HG03097 (cell line): ENCODE measurements at regions not wholly inside any gene's neighbourhood (a gene's known extent, or its start where the extent isn't known, plus 50 kb on each side); places are given as distances from the start of the nearest gene placed in this dataset.

ENCODE experiments used
- ATAC-seq: cut with Tn5 transposase; IDR thresholded peaks from one replicate; pipeline ENCODE4 v1.9.1; 2021; ENCODE audit not compliant: unreplicated experiment, low FRiP score

DNA sequence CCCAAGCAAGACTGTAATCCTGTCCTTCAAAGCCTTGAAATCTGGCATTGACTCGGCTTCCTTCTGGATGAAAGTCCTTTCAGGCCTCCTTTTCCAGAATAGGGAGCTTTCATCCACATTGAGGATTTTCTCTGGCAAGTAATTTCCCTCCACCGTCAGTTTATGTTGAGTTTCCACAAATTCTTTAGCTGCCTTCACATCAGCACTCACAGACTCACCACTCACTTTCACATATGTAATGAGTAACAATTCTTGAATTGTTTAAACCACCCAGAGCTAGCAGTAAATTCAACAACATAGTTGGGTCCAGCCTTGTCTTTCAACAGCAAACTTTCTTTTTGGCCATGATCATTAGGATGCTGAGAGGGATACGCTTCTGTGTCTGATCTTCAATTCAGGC is 84.3 kb upstream of the PRDM11 start:
- no peak for ATAC-seq

GRCh38 chr11:45062974-45063635 is 83.3 kb upstream of the PRDM11 start:
- ATAC-seq: no peak

- no peak for ATAC-seq
Measured at GRCh38 chr11:45063669-45064068, 82.8 kb upstream of the PRDM11 start.

DNA sequence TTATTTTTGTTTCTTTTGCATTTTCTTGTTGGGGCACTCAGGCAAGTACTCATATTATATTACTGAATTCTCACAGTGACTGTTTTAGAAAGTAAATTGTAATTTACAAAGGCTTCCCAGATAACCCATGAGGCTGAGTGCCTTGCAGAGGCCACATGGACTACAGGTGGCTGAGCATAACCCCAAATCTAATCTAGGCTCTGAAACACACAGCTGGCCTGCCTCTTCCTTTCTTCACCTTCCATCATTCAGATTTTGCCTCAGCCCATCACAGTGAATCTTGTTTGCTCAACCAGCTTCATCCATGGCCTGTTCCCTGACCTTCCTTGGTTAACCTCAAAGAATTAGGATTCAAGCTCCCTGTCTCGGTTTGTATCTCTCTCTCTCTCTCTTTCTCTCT is 78.5 kb upstream of the PRDM11 start:
- ATAC-seq: no peak

DNA sequence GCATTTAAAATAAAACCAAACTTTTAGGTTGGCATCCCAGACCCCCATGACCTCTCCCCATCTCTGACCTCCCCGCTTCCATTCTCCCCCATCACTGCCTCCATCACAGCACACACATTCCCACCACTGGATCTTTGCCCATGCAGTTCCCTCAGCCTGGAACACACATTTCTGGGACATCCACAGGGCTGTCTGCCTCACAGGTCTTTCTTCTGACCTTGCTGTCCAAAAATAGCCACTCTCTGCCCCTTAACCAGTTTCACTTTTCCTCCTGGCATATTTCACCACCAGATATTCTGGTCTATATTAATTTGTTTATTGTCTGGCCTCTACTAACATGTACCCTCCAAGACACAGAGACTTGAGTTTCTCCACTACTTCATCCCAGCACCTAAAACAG is 75.2 kb upstream of the PRDM11 start:
- no peak for ATAC-seq

DNA sequence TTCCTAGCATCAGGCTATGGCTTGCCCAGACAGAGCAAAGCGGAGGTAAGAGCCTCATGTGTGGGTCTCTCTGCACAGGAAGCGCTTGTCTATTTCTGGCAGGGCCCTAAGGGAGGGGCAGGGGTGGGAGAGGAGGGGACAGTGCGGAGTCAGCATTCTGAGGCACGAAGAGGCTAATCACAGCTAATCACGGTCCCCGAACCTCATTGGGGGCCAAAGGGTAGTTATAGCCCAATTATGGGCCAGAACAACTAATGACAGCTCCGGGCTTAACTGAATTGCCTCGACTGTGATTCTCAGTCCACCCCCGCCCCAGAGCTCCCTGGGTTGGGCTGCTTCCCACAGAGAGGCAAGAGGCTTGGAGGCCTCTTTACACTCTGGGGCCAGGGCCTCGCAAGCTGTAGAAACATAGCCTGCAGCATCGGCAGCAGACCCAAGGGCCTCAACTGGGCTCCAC is 72.7 kb upstream of the PRDM11 start:
- no peak for ATAC-seq

- ATAC-seq: no peak
Measured at GRCh38 chr11:45075519-45075918, 70.9 kb upstream of the PRDM11 start.

- no peak for ATAC-seq
Measured at GRCh38 chr11:45075952-45076351, 70.5 kb upstream of the PRDM11 start.

GRCh38 chr11:45076761-45077160 is 69.7 kb upstream of the PRDM11 start:
- no peak for ATAC-seq

DNA sequence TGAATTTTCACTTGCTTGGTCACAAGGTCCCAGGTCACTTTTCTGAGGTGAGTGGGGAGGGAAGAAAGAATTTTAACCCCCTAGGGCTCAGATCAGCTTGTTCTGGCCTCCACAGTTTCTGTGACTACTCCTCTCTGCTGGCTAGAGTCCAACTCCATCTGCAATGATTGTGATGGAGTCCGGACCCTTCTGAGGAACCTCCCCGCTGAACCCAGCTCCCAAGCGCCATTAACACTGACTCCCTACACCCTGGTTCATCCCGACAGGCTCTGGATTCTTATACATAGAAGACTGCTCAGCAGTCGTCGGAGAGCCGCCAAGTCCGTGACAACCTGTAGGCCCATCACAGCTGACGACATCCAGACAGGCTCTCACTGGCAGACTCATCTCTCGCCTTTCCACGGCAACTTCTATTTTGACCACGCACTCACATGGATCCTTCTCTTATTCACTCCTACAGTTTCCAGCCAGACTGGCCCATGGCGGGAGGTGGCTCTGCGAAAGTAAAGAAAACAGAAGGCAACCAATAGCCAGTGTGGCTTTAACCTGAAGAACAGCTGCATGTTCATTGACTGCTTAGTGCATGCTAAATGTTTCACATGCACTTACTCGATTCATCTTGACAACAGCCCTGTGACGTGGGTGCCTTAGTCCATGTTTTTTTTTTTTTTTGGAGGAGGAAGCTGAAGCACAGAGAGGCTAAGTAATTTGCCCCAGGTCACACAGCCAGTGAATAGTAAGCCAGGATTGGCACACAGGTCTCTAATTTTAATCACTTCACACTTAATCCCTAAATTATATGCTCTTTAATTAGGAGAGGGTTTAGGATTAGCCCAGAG is 68.0 kb upstream of the PRDM11 start:
- no peak for ATAC-seq

- ATAC-seq: no peak
Measured at GRCh38 chr11:45079075-45079444, 67.4 kb upstream of the PRDM11 start.

DNA sequence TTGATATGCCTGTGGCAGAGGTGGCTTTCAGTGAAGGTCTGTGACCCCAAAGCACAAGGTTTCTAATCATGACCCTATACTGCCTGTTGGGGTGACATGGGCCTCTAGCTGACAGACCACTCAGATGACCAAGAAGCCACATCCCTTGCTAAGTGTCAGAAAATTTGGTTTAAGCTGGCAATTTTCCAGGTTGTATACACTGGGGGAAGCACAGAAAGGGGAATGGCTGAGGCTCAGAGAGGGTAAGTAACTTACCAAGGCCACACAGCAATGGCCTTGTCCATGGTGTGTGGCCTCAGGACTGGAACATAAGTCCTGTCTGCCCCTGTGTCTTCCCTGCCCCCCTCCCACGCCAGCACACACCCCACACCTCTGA is 66.9 kb upstream of the PRDM11 start:
- no peak for ATAC-seq

DNA sequence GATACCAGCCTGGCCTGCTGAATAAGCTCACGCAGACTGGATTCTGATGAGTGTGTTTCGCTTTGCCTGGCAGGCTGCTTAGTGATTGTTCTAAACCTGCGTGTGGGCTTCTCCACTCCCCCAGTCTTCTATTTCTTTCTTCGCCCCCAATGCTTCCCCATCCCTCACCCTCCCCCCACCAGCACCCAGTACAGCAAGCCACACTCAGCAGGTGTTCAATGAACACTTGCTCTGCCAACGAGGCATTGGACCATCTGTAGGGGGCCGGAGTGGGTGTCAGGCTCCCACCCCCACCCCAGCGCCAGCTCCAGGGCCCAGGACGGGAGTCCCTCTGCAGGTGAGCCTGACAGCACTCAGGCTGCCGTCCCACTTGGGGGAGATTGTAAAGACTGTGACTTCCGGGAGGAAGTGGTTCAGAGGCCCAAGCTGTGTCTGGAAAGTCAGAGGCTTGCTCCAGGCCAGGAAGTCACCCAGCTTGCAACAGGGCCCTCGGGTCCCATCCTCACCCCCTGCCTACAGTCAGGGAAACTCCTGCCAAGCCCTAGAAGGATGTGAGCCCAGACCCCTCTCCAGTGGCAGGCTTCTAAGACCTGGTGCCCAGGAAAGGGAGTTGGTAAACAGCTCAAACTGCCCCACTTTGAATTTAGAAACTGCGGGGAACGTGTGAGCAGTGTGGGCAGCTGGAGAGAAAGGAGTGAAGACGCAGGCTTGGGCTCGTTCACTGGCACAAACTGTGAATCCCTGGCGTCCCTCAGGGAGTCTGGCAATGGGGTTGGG is 66.3 kb upstream of the PRDM11 start:
- peak; percentile 64 for ATAC-seq

DNA sequence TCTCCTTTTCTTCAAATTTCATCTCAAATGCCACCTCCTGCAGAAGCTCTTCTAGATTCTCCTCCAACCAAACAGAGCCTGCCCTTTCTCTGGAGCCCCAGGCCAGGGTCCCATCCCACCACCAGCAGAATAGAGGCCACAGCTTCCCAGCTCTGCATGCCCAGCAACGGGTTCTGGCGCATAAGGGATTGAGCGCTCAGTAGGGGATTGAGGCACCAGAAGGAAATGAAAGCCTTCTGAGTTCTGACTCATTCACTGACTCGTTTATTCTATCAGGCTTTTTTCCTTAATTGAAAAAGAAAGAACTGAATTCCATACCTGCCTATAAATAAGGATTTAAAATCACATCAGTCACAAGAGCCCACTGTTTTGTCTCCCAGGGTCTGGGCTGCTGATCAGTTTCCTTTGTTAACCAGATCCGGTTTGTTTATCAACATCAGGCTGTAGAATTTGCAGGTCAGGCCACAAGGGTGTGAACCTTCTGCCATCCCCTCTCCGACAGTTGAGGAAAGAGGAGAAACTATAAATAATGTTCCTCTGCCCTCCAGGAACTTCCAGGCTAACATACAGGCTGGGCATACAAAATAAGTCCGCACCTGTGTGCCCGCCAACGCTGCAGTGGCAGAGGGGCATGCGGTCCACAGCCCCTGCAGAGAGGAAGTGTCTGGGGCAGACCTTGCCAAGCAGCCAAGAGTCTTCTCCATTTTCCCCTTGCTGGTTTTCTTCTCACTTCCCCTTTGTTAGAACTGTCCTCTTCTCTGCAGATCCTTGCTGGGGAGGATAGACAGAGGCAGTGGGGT is 63.5 kb upstream of the PRDM11 start:
- ATAC-seq: no peak

GRCh38 chr11:45083544-45084087 is 62.8 kb upstream of the PRDM11 start:
- ATAC-seq: no peak

DNA sequence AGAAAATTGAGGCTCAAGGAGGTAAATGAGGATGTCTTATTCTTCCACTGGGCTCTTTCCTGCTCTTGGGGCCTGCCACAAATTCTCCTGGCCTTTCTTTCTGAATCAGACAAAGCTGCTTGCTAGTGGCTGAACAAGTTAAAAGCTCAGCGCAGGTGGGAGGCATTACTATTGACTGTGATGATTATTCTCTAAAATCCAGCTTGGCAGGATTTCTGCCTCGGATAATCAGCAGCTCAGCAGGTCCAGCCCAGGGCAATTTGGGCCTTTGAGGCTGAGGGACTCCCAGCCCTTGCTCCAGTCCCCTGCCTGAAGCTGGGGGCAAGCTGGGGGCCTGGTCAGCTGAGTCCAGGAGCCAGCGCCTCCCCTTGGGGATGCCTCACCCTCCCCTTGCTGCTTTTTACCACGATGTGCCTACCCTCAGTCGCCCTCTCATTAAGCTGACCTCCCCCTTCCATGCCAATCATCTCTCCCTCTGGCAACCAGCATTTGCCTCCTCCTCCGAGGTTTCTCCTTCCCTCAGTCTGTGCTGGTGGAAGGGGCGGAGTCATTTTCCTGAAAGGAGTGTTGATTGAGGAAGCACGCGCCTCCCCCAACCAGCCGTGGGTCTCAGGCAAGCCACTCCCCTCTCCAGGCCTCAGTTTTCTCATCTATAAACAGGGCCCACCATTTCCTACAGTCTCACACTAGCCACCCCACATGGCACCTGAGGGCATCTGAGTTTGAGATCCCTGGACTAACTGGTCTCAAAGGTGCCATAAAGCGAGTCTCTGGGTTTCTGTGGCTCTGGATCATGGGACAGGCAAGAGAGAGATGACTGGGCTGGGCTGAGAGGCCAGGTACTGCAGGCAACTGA is 60.6 kb upstream of the PRDM11 start:
- no peak for ATAC-seq

- no peak for ATAC-seq
Measured at GRCh38 chr11:45086526-45086925, 59.9 kb upstream of the PRDM11 start.

DNA sequence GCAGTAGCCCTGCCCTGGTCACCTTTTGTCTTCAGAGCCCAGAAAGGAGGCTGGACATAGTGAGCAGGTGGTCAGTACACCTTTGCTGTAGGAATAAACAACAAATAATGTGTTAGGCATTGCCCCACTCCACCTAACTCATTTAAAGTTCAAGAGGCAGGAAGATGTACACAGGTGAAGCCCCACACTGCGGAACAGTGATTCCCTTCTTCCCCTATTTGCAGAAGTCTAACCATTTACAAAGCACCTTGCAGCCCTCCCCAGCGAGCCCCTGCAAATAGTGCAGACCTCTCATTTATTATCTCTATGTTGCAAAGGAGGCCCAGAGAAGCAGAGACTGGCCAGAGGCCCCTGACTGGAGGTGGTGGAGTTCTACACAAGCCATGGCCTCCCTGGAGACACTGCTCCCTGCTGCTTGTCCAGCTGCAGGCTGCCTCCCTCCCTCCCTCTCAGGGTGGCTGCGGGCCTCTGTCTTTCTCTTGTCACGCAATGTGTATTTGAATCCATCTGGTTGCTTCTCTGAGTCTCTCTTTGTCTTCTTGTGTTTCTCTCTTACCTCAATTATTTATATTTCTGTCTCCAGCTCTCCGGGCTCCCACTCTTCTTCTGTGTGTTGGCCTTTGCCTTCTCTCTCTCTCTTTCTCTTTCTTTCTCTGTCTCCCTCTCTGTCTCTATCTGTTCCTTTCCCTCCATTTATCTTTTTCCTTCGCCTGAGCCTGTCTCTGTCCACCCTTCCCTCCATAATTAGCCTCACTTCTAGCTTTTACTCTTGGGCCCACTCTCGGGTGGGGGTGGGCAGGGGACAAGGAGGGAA is 59.1 kb upstream of the PRDM11 start:
- no peak for ATAC-seq

- ATAC-seq: no peak
Measured at GRCh38 chr11:45087900-45088160, 58.6 kb upstream of the PRDM11 start.
